ENCODE measurements at regions not wholly inside any gene's neighbourhood (a gene's known extent, or its start where the extent isn't known, plus 50 kb on each side); places are given as distances from the start of the nearest gene placed in this dataset.

- no peak for TF ChIP-seq CTCF (conservative IDR thresholded peaks at IDR 0.05; ENCODE audit: low read depth, low read length)
Observed at GRCh38 chr12:93163260-93164036, 214.3 kb upstream of the NUDT4 start (continued).

All from IMR-90 (cell line).